ENCODE measurements at regions not wholly inside any gene's neighbourhood (a gene's known extent, or its start where the extent isn't known, plus 50 kb on each side); places are given as distances from the start of the nearest gene placed in this dataset.

DNA sequence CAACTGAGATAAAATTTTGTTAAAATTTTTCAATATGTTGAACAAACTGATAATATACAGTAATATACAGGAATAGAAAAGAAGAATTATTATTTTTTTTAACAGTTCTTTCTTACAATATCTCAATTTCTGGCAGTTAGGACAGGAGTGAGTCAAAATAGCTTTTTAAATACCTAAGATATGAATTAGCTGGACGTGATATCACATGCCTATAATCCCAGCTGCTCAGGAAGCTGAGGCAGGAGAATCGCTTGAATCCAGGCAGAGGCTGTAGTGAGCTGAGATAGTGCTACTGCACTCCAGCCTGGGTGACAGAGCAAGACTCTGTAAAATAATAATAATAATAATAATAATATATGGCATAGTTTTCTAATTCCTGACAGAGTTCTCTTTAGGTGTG is 1039.3 kb downstream of the STPG2 start:
- no peak for DNase-seq (ENCODE audit: low spot score)
- ATAC-seq (ENCODE audit: low FRiP score): no peak
- TF ChIP-seq, protein P1, sequence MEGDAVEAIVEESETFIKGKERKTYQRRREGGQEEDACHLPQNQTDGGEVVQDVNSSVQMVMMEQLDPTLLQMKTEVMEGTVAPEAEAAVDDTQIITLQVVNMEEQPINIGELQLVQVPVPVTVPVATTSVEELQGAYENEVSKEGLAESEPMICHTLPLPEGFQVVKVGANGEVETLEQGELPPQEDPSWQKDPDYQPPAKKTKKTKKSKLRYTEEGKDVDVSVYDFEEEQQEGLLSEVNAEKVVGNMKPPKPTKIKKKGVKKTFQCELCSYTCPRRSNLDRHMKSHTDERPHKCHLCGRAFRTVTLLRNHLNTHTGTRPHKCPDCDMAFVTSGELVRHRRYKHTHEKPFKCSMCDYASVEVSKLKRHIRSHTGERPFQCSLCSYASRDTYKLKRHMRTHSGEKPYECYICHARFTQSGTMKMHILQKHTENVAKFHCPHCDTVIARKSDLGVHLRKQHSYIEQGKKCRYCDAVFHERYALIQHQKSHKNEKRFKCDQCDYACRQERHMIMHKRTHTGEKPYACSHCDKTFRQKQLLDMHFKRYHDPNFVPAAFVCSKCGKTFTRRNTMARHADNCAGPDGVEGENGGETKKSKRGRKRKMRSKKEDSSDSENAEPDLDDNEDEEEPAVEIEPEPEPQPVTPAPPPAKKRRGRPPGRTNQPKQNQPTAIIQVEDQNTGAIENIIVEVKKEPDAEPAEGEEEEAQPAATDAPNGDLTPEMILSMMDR (IDR thresholded peaks at IDR 0.05): no peak

DNA sequence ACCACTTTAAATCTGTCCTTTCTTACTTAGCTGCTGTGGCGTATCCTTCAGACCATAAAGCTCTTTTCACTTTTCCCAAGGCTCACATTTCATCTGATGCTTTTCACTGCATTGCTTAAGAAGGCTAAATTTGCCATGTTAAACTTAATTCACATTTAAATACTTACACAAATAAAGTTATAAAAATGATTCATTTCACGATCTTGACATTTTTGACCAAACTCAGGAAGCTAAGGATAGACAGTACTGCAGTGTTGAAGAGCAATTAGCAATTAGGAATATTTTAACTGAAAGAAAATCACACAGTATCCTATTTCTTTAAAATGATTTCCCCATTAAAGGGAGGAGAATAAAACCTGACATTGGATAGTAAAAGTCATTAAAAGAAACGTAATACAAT is 1038.6 kb downstream of the STPG2 start:
- DNase-seq (ENCODE audit: low spot score) (no peak), ATAC-seq (ENCODE audit: low FRiP score) (no peak)
- TF ChIP-seq, protein P1 (IDR thresholded peaks at IDR 0.05): no peak

DNA sequence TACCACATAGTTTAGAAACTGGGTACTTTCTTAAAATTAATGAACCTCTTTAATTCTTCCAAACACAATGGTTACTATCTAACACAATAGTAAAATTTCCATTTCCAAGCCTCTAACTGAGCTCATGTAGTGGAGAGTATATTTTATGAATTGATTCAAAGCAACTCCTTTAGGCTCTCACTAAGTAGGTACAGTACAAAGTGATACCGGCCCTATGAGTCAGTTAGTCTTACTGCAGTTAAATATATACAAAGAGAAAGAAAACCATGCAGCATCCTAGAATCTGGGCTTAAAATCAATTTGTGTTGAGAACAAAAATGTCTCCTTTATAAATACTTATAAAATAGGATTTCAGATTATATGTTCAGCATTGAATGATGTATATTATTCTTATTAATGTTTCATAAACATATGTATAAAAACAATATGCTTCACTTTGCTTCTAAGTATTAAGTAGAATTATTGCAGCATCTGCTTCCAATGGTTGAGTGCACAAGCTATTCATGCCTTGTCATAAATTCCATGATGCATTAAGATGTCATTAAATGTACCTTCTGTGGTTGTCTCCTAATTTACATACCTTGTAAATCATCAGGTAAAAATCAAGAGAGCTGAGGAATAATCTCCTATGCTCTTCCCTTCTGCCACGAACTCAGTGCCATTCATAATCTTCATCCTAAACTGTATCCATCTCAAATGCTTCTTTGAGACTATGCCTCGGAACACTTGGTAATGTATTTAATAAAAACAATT is 1037.8 kb downstream of the STPG2 start:
- TF ChIP-seq, protein P1 (IDR thresholded peaks at IDR 0.05): no peak
- no peak for ATAC-seq (ENCODE audit: low FRiP score)

DNA sequence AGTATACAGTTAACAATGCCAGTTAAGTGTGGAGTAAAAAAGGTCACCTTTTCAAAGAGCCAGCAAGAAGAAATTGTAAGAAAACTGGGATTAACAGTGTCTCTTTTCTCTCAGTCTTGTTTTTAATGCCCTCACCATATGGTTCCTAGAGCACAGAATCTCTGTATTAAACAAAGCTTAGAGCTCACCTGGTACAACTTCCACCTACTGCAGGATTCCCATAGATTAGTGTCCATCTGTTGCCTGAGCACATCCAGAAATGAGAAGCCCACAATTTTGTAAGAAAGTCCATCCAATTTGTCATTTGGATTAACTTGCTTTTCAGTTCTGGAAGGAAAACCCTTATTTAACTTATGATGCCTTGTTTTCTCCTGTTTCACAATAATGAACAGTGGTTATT is 1037.1 kb downstream of the STPG2 start:
- ATAC-seq (ENCODE audit: low FRiP score) (no peak), DNase-seq (ENCODE audit: low spot score) (no peak)
- TF ChIP-seq, protein P1 (IDR thresholded peaks at IDR 0.05): no peak

More for the DNA sequence above, 1037.8 kb downstream of the STPG2 start:
- DNase-seq (ENCODE audit: low spot score): no peak

DNA sequence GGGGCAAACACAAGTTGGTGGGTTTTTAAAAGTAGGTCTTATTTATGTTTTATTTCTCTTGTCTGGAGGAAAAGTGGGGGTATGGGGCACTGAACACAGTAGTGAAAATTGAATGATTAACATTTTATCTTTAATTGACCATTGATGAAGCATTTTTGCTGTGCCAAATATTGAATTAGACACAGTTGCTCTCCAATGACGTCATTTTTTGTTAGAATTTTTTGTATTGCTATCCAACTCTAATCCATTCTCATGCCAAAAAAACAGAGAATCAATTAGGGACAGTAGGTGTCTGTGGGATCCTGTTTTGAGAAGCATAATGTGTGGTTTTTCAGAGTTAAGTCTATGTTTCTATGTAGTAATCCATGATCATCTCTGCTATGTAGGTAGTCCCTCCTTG is 1032.8 kb downstream of the STPG2 start:
- no peak for ATAC-seq (ENCODE audit: low FRiP score)
- no peak for DNase-seq (ENCODE audit: low spot score)
- TF ChIP-seq, protein P1 (IDR thresholded peaks at IDR 0.05): no peak

DNA sequence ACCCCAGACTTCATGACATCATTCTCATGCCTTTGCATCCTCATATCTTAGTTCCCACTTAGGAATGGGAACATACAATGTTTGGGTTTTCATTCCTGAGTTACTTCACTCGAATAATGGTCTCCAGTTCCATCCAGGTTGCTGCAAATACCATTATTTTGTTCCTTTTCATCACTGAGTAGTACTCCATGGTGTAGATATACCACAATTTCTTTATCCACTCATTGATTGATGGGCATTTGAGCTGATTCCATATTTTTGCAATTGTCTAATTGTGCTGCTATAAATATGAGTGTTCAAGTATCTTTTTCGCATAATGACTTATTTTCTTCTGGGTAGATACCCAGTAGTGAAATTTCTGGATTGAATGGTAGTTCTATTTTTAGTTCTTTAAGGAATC is 1026.8 kb downstream of the STPG2 start:
- TF ChIP-seq, protein P1 (IDR thresholded peaks at IDR 0.05): no peak
- ATAC-seq (ENCODE audit: low FRiP score) (no peak), DNase-seq (ENCODE audit: low spot score) (no peak)

DNA sequence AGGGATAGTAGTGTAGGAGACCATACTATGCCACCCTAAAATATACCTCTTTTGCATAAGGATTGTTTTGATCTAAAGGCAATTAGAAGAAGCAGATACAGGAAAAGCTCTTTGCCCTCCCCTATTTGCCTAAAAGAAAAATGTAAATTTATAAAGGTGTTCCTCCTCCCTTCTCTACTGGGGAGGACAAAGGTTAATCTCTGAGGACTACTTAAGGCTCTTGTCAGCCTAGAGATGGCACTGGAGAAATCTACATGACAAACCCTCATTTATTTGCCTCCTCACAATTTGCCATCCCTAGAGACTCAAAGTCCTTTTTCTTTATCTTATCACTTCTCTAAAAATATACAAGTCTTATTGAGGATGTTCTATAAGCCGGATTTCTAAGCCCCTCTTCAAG is 1021.8 kb downstream of the STPG2 start:
- ATAC-seq (ENCODE audit: low FRiP score): no peak
- TF ChIP-seq, protein P1 (IDR thresholded peaks at IDR 0.05): no peak
- DNase-seq (ENCODE audit: low spot score): no peak

All from omental fat pad (tissue), 3 donors.